ENCODE measurements at regions not wholly inside any gene's neighbourhood (a gene's known extent, or its start where the extent isn't known, plus 50 kb on each side); places are given as distances from the start of the nearest gene placed in this dataset.

GRCh38 chr13:82506805-82507414 is 1375.4 kb downstream of the SLITRK1 start:
- TF ChIP-seq CTCF (IDR thresholded peaks at IDR 0.05), result no peak
- no peak for TF ChIP-seq POLR2A (IDR thresholded peaks at IDR 0.05)
